ENCODE measurements at regions not wholly inside any gene's neighbourhood (a gene's known extent, or its start where the extent isn't known, plus 50 kb on each side); places are given as distances from the start of the nearest gene placed in this dataset.

- DNase-seq: no peak
Observed at GRCh38 chr6:163779727-163780284, 365.3 kb downstream of the QKI start.

GRCh38 chr6:163777716-163778115, 363.2 kb downstream of the QKI start:
- DNase-seq: no peak

DNA sequence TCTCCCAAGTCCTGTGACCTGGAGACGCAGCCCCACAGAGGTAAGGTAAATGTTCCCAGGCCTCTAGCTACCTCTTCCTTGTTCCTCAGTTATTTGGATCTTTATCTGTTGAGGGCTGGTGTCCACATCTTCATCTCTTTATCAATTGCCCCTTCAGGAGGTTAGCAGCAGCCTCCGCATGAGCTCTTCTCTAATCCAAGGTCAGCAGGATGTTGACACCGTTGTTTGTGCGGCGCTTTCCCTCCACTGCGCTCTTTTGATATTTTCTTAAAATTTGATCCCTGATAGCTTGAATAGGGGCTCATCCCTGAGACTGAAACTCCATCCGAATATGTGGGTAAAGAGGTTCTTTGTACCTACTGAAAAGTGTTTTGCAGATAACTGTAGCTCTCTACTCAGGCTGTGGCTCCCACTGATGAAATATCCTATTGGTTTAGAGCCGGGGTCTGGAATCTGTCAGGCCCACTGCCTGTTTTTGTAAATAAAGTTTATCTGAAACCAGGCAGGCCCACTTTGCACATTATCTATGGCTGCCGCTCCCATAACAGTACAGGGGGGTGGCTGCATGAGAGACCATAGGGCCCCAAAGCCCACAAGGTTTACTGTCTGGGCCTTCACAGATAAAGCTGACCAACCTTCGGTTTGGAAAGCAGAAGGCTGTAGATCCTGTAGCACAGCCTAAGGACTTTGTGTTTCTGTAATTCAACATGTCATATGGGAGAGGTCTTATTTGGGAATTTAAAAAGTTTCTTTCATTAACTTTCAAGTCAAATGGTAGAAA, 362.6 kb downstream of the QKI start:
- no peak for DNase-seq

DNA sequence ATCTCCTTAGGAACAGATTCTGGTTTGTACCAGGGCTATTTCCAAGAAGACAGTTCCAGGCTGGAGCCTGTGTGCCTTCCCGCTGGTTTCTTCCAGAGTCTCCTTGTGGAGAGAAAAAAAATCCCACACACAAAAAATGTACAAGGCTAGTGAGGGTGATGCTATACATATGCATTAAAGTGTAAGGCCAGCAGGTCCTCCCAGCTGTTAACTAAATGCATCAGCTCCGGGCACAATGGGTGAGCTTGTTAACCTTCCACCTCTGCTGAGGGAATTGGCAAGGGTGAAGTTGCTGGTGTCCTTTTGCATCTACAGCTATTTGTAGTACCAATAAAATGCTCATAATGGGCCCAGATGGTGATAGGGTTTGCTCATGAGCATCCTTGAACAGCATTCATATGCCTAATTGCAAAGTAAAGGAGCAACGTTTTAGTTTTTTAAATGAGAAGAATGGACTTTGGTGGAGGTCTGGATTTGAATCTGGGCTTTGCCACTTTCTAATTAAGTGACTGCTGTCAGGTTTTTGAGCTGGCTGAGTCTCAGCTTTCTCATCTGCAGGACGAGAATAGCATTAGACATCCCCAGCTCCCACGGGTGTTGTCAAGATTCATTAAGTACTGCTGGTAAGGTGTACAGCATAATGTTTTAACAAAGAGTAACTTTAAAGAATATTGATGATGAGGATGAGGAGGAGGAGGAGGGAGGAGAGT, 361.8 kb downstream of the QKI start:
- DNase-seq: no peak

DNA sequence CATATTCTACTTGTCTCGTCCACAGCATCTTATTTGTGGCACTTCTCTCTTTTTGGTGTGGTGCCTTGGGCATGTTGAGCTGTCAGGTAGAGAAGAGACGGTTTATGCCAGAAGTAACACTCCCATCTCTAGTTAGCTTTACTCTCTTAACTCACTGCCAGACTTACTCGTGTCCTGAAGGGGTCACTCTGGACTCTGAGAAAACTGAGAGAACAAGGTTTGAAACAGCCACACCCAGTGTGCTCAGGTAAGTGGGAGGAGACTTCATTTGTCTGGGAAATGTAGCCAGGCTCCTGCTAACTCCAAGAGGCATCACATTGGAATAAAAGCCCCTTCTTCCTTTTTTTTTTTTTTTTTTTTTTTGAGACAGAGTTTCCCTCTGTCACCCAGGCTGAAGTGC, 360.8 kb downstream of the QKI start:
- no peak for DNase-seq

- no peak for DNase-seq
Observed at GRCh38 chr6:163774485-163774884, 360.0 kb downstream of the QKI start.

DNA sequence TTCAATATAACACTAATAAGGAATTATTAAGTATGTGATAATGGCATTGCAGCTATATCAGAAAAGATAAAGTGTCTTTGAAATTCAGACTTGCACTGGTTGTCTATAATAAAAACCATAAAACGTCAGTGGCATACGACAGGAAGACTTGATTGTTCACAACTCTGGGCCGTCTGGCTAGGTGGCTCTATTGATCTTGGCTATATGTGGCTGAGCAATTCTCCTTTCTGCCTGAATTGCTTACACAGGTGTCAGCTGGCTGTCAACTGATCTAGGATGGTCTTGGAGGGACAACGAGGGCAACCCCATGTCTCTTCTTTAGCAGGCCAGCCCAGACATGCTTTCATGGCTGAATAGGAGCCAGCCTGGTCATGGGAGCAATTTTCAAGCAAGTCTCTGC, 359.1 kb downstream of the QKI start:
- DNase-seq: no peak

GRCh38 chr6:163772701-163773100, 358.2 kb downstream of the QKI start:
- DNase-seq: no peak

- no peak for DNase-seq
Observed at GRCh38 chr6:163771180-163771579, 356.7 kb downstream of the QKI start.

DNA sequence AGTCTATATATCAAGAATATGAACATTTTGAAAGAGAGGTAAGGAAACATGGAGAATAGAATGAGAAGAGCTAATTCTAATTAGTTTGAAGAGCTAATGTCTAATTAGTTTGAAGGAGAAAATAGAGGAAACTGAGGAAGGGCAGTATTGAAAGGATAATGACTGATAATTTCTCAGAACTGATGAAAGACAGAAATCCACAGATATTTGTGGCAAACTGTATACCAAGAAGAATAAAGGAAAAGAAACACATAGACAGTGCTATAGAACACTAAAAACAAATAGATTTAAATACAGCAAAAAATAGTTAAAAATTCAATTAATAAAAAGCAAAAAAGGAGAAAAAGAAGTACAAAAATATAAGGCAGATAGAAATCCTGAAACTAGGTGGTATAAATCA, 354.4 kb downstream of the QKI start:
- no peak for DNase-seq

DNA sequence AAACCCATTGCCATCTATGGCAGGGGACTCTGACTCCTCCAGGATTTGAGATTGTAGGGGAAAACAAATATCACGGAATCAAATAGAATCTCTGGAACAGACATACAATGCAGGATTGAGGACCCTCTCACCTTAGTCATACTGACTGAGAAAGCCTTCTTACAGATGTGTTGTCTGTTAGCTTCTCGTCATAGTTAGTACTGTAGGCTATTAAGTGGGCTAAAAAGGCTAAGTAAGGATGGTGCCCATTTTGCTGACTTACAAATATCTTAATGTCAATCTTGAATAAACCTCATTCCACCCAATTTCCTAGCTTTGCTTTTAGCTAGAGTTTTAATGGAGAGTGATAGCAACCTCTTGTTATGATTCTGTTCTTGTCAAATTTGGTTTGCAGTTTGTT, 352.4 kb downstream of the QKI start:
- DNase-seq: no peak

- no peak for DNase-seq
Observed at GRCh38 chr6:163765335-163765734, 350.8 kb downstream of the QKI start.

DNA sequence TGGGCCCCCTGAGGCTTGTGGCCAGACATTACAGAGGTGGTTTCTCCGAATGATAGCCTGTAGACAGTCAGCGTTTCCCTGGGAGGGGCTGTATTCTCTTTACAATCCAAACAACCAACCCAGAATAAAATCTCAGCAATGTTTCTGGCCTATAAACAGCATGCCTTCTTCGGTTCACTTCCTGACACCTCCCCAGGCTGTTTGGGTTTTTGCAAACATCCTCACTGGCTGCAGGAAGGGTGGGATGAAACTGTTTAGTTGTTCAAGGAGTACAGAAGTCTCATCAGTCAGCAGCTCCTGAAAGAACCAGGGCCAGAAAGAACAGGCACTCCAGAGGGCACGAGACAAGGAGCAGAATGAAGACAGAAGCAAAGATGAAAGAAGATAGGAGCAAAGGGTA, 350.0 kb downstream of the QKI start:
- no peak for DNase-seq

DNA sequence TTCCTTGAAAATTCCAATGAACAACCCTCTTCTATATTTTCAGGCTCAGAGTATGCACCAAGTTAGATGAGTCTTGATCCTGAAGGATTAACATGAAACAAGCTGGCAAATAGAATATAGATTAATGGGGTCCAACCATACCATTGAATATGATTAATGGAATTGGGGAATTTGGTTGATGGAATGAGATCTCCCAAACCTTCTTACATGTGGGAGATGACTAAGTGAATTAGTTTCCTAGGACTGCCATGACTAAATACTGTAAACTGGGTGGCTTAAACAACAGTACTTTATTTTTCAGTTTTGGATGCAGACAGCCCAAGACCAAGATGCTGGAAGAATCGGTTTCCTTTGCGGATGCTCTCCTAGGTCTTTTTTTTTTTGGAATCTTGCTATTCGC, 347.0 kb downstream of the QKI start:
- no peak for DNase-seq

- no peak for DNase-seq
Observed at GRCh38 chr6:163760860-163761259, 346.3 kb downstream of the QKI start.

- no peak for DNase-seq
Observed at GRCh38 chr6:163759542-163759941, 345.0 kb downstream of the QKI start.

DNA sequence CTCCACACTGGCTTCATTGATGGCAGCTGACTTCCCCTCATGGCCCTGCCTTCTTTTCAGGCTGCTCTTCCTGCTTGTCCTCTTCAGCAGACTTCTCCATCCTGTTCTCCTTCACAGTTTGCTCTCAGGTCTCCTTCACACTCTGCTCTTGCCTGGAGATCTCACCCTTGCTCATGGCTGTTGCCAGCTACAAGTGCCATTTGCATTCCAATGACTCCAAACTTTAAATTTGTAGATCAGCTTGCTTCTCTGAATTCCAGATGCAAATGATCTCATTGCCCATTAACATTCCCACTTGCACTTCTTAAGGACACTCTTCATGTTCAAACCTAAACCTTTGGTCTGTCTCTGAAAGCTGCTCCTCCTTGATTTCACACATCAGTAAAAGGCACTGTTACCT, 343.0 kb downstream of the QKI start:
- no peak for DNase-seq

- DNase-seq: no peak
Observed at GRCh38 chr6:163756079-163756478, 341.6 kb downstream of the QKI start.

DNA sequence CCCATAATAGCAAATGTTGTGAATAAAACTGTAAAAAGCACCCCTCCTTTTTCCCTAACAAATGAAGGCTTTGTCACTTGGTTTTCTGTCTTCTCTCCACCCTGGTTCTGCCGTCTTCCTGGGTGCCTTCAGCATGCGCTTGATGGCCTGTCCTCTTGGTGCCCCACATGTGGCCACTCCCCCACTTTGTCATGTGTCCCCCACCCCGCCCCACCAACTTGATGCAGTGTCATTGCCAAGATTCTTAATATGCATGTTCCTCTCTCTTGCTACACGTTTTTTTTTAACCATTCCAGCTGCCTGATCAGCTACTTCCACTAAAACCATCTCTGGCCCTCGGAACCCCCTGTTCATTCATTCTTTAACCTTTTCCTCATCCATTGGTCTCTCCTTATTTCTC, 340.3 kb downstream of the QKI start:
- DNase-seq: no peak

GRCh38 chr6:163753430-163753829, 338.9 kb downstream of the QKI start:
- DNase-seq: no peak

GRCh38 chr6:163752446-163752845, 337.9 kb downstream of the QKI start:
- DNase-seq: no peak

DNA sequence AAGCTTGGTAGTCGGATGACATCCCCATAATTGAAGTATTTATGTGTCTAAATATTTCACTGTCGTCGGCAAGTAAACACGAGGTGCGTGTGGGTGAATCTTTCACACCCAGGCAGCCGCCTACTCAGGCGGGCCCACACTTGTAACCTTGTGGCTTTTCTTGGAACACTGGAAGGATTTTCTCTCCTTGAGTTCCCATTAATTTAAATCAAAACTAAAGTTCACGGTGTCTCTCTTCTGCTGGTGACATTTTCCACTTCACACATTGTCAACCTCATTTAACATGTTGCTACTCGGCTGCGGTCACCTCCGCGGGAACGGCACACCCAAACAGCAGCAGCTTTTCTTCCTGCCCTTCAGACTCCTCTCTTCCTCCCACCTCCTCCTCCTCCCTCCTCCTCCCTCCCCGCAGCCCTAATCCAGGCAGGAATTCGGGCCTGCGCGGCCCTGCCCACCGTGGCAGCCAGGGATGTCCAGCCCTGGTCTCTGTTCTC, 336.6 kb downstream of the QKI start:
- DNase-seq: no peak

GRCh38 chr6:163750431-163751031, 336.0 kb downstream of the QKI start:
- peak; percentile 9 for DNase-seq

DNA sequence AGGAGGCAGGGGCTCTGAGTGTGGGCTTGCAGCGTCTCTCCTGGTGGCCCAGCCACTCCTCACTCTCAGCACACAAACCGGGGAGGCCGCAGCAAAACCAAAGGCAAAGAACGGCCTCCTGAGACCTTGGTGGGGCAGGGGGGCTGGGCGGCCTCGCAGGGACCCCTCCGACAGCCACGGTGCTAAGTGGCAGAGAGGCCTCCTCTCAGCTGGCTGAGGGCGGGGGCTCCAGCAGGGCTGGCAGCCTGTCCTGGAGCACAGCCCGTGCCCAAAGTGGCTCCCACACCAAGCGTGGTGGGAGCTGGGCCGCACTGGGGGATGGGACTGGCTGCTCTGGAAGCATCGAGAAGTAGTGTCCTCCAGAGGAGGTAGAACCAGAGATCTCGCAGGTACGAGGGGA, 334.4 kb downstream of the QKI start:
- DNase-seq: no peak
